ENCODE measurements at regions not wholly inside any gene's neighbourhood (a gene's known extent, or its start where the extent isn't known, plus 50 kb on each side); places are given as distances from the start of the nearest gene placed in this dataset.

- TF ChIP-seq ZNF699 (CRISPR knock-in tag; IDR thresholded peaks at IDR 0.05; ENCODE audit: insufficient replicate concordance): no peak
- no peak for TF ChIP-seq BCOR (IDR thresholded peaks at IDR 0.05)
- TF ChIP-seq FOXA3 (CRISPR knock-in tag; conservative IDR thresholded peaks at IDR 0.05 in 1 of 2, IDR thresholded peaks at IDR 0.05 in 1 of 2): no peak
- no peak for TF ChIP-seq MTA1 (IDR thresholded peaks at IDR 0.05; ENCODE audit: borderline replicate concordance)
- TF ChIP-seq GATAD2A (IDR thresholded peaks at IDR 0.05): no peak
Measured at GRCh38 chr3:132874701-132875100, 152.5 kb upstream of the NPHP3 start (continued).

DNA sequence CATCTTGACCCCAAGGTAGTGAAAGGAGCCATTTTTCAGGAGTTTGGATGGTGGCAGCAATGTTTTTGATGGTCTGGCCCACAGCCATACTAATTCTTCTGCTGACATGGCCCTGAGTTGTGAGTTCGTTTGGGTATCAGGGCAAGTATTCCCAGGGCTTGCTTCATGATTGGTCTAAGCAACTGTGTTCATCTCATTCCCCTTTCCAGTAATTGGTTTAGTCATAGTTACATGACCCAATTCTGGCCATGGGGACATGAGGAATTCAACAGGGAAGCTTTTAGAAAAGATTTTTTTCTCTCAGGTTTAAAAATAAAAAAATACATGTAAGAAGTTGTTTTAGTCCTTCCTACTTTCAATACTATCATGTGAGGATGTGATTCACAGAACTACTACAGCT lies 150.5 kb upstream of the NPHP3 start:
- Histone ChIP-seq H3K4me1 (replicated peaks in 1 of 2; ENCODE audit: control insufficient read depth in 2 of 2, insufficient read depth in 2 of 2, low read length in 2 of 2) (no peaks in the 10 kb centered on the region; a peak in 1 of 5 replicates), H3K27ac (ENCODE audit: extremely low read depth, low read depth, low read length) (no peak overlapping the region), H3K4me2 (ENCODE audit: insufficient read depth, low read length) (no peak overlapping the region), H4K20me1 (replicated peaks; ENCODE audit: control insufficient read depth, insufficient read depth, low read length) (no peaks in the 10 kb centered on the region), H3K27me3 (ENCODE audit: control insufficient read depth in 2 of 2, insufficient read depth in 2 of 2, low read length in 2 of 2) (no peaks in the 10 kb centered on the region), H2AFZ (ENCODE audit: low read depth, low read length) (no peak overlapping the region), H3K9me3 (replicated peaks; ENCODE audit: control insufficient read depth, insufficient read depth, low read depth, low read length) (no peaks in the 10 kb centered on the region), H3K9me1 (ENCODE audit: control insufficient read depth, insufficient read depth, low read length) (no peaks in the 10 kb centered on the region), H3K4me3 (no peak overlapping the region), H3K9ac (ENCODE audit: insufficient read depth in 1 of 2, low read depth in 2 of 2, low read length in 2 of 2) (no peak overlapping the region), H3K79me2 (ENCODE audit: control insufficient read depth, insufficient read depth, low read length) (no peaks in the 10 kb centered on the region), H3K36me3 (ENCODE audit: control insufficient read depth, insufficient read depth, low read length) (no peaks in the 10 kb centered on the region)
- FAIRE-seq: no peak
- DNase-seq (ENCODE audit: extremely low read depth in 1 of 4, low spot score in 3 of 4): no peak
- ATAC-seq: no peak
- no TSS peak for BruUV-seq (replicated peaks)
- intact Hi-C loops (cut with micrococcal nuclease): no loop called here
- WGBS (ENCODE audit: insufficient coverage, low coverage, missing lambda C conversion rate): no CpG with 5 or more reads among the region's 1 CpG
- in situ Hi-C loops (cut with MboI): no loop called here
- ChIA-PET CTCF (ENCODE audit: low intra/inter-chr PET ratio) (no interaction called here), POLR2A (interaction anchor here (1.3 kb wide), 1 partner anchor 8 kb away, joined by 3 read pairs; no protein-coding TSS in a partner anchor)
- TF ChIP-seq ZC3H8 (IDR thresholded peaks at IDR 0.05): no peak
- TF ChIP-seq, protein P1, sequence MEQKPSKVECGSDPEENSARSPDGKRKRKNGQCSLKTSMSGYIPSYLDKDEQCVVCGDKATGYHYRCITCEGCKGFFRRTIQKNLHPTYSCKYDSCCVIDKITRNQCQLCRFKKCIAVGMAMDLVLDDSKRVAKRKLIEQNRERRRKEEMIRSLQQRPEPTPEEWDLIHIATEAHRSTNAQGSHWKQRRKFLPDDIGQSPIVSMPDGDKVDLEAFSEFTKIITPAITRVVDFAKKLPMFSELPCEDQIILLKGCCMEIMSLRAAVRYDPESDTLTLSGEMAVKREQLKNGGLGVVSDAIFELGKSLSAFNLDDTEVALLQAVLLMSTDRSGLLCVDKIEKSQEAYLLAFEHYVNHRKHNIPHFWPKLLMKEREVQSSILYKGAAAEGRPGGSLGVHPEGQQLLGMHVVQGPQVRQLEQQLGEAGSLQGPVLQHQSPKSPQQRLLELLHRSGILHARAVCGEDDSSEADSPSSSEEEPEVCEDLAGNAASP (IDR thresholded peaks at IDR 0.05): no peak
- TF ChIP-seq TAF1 (IDR thresholded peaks at IDR 0.05; ENCODE audit: control insufficient read depth, extremely low read depth, insufficient read depth, low read length, severe bottlenecking): no peak
- no peak for TF ChIP-seq HNRNPK (IDR thresholded peaks at IDR 0.05; ENCODE audit: low read depth, low read length, poor library complexity, severe bottlenecking)
- TF ChIP-seq, protein P2, sequence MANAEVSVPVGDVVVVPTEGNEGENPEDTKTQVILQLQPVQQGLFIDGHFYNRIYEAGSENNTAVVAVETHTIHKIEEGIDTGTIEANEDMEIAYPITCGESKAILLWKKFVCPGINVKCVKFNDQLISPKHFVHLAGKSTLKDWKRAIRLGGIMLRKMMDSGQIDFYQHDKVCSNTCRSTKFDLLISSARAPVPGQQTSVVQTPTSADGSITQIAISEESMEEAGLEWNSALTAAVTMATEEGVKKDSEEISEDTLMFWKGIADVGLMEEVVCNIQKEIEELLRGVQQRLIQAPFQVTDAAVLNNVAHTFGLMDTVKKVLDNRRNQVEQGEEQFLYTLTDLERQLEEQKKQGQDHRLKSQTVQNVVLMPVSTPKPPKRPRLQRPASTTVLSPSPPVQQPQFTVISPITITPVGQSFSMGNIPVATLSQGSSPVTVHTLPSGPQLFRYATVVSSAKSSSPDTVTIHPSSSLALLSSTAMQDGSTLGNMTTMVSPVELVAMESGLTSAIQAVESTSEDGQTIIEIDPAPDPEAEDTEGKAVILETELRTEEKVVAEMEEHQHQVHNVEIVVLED (CRISPR knock-in tag; IDR thresholded peaks at IDR 0.05): no peak
- no peak for TF ChIP-seq ZBTB17 (CRISPR knock-in tag; IDR thresholded peaks at IDR 0.05)
- no peak for TF ChIP-seq CREB5 (CRISPR knock-in tag; IDR thresholded peaks at IDR 0.05)
- TF ChIP-seq, protein P3, sequence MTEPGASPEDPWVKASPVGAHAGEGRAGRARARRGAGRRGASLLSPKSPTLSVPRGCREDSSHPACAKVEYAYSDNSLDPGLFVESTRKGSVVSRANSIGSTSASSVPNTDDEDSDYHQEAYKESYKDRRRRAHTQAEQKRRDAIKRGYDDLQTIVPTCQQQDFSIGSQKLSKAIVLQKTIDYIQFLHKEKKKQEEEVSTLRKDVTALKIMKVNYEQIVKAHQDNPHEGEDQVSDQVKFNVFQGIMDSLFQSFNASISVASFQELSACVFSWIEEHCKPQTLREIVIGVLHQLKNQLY (CRISPR knock-in tag; conservative IDR thresholded peaks at IDR 0.05): no peak
- TF ChIP-seq KLF16 (IDR thresholded peaks at IDR 0.05): no peak
